SK-N-SH (cell line): ENCODE measurements at regions not wholly inside any gene's neighbourhood (a gene's known extent, or its start where the extent isn't known, plus 50 kb on each side); places are given as distances from the start of the nearest gene placed in this dataset.

Source experiments
- CTCF ChIA-PET: fragments of 300-600, 350-600 bp; formaldehyde crosslinking; extraction: SDS; loops from one replicate; lab custom pipeline; 2021; lab: Yijun Ruan, JAX
- POLR2A ChIA-PET: fragments of 350-600 bp; sonication (Branson Sonifier 250); formaldehyde crosslinking; extraction: SDS; loops from one replicate; lab custom pipeline; 2020; ENCODE audit warnings: antibody characterized with exemption, inconsistent platforms; lab: Yijun Ruan, JAX
- DNase-seq: peaks from one replicate; pipeline ENCODE4 v3.0.0; 2012
- H2AFZ ChIP-seq: fragments of 200-600 bp; sonication (generic); 2 replicates; pipeline ENCODE4 v1.8.1; 2016; ENCODE audit warnings: antibody characterized with exemption, mild to moderate bottlenecking, low read depth
- H3F3A ChIP-seq: fragments of 200-600 bp; sonication (generic); replicated peaks from 2 replicates; pipeline ENCODE3; 2016; ENCODE audit warnings: antibody characterized with exemption, mild to moderate bottlenecking; ENCODE audit not compliant: insufficient read depth
- H3K27ac ChIP-seq, 2 experiments: fragments of 200-500 bp in 1 of 2; fragments of 200-600 bp in 1 of 2; sonication (Bioruptor generic) in 1 of 2; sonication (generic), shearing (Covaris generic) in 1 of 2; 2 replicates each; pipeline versions ENCODE4 v1.5.1 to v1.6.1; 2014 to 2016; ENCODE audit warnings: low read depth in 2 of 2, inconsistent platforms in 1 of 2, low read length in 1 of 2, mild to moderate bottlenecking in 1 of 2, mixed read lengths in 1 of 2
- H3K27me3 ChIP-seq: fragments of 200-600 bp; sonication (generic), shearing (Covaris generic); 2 replicates; pipeline ENCODE4 v1.6.1; 2016; ENCODE audit warnings: mixed run types; ENCODE audit not compliant: insufficient read depth
- H3K36me3 ChIP-seq, 2 experiments: fragments of 200-500 bp in 1 of 2; fragments of 200-600 bp in 1 of 2; sonication (Bioruptor generic) in 1 of 2; sonication (generic) in 1 of 2; replicated peaks in 1 of 2; 2 replicates each; pipeline versions ENCODE3 to v1.5.1; 2014 to 2016; ENCODE audit warnings: low read length in 1 of 2, mild to moderate bottlenecking in 1 of 2; ENCODE audit not compliant: insufficient read depth in 2 of 2, control insufficient read depth in 1 of 2
- H3K4me1 ChIP-seq, 2 experiments: fragments of 200-500 bp in 1 of 2; fragments of 200-600 bp in 1 of 2; sonication (Bioruptor generic) in 1 of 2; sonication (generic), shearing (Covaris generic) in 1 of 2; 2 replicates each; pipeline versions ENCODE4 v1.5.1 to v1.6.1; 2014 to 2016; ENCODE audit warnings: low read depth in 1 of 2, low read length in 1 of 2, mixed run types in 1 of 2; ENCODE audit not compliant: insufficient read depth in 2 of 2, control insufficient read depth in 1 of 2
- H3K4me2 ChIP-seq: fragments of 200-600 bp; sonication (generic), shearing (Covaris generic); 2 replicates; pipeline ENCODE4 v1.6.1; 2017; ENCODE audit warnings: mixed run types
- H3K4me3 ChIP-seq, 2 experiments: fragments of 200-500 bp in 1 of 2; fragments of 200-600 bp in 1 of 2; sonication (Bioruptor generic) in 1 of 2; sonication (generic), shearing (Covaris generic) in 1 of 2; 2 replicates each; pipeline versions ENCODE4 v1.5.1 to v1.8.1; 2014 to 2016; ENCODE audit warnings: low read depth in 2 of 2, inconsistent platforms in 1 of 2, low read length in 1 of 2, mild to moderate bottlenecking in 1 of 2, mixed read lengths in 1 of 2, moderate library complexity in 1 of 2
- H3K79me2 ChIP-seq: fragments of 200-600 bp; sonication (generic); 2 replicates; pipeline ENCODE4 v1.8.1; 2017; ENCODE audit warnings: mild to moderate bottlenecking; ENCODE audit not compliant: insufficient read depth
- H3K9ac ChIP-seq: fragments of 200-600 bp; sonication (generic); 2 replicates; pipeline ENCODE4 v1.6.1; 2017; ENCODE audit warnings: mixed run types
- H3K9me2 ChIP-seq: fragments of 200-600 bp; sonication (generic); 2 replicates; pipeline ENCODE4 v1.6.1; 2017; ENCODE audit warnings: mixed run types
- H3K9me3 ChIP-seq: fragments of 200-600 bp; sonication (generic); 2 replicates; pipeline ENCODE4 v1.6.1; 2017; ENCODE audit warnings: mixed run types, mild to moderate bottlenecking, moderate library complexity
- H4K20me1 ChIP-seq: fragments of 200-600 bp; sonication (generic); 2 replicates; pipeline ENCODE4 v1.6.1; 2017; ENCODE audit warnings: mild to moderate bottlenecking, mixed run types; ENCODE audit not compliant: insufficient read depth
- ELF1 ChIP-seq: IDR thresholded peaks from 2 replicates; pipeline ENCODE4 v1.4.0; 2012
- EP300 ChIP-seq, 2 experiments: IDR thresholded peaks; 2 replicates each; pipeline versions ENCODE4 v1.4.0 to v1.6.1; 2012; ENCODE audit warnings: borderline replicate concordance in 1 of 2, low read depth in 1 of 2, low read length in 1 of 2
- GABPA ChIP-seq: IDR thresholded peaks from 2 replicates; pipeline ENCODE4 v1.4.0; 2012; ENCODE audit warnings: low read depth, mild to moderate bottlenecking
- GATA2 ChIP-seq: sonication (generic); formaldehyde crosslinking; IDR thresholded peaks from 2 replicates; pipeline ENCODE4 v1.5.0; 2020; ENCODE audit warnings: mild to moderate bottlenecking, missing genetic modification reagents
- IRF3 ChIP-seq: fragments of 150-350 bp; IDR thresholded peaks from 2 replicates; pipeline ENCODE4 v1.6.1; 2016; ENCODE audit warnings: mild to moderate bottlenecking, low read depth, low read length
- MAX ChIP-seq: IDR thresholded peaks from 2 replicates; pipeline ENCODE4 v1.4.0; 2012; ENCODE audit warnings: low read depth
- MEF2A ChIP-seq: IDR thresholded peaks from 2 replicates; pipeline ENCODE4 v1.4.0; 2012; ENCODE audit warnings: low read depth, borderline replicate concordance
- MXI1 ChIP-seq: IDR thresholded peaks from 2 replicates; pipeline ENCODE4 v1.6.1; 2012; ENCODE audit warnings: mild to moderate bottlenecking, low read depth, low read length, improper control_type of control experiment
- NFIC ChIP-seq: IDR thresholded peaks from 2 replicates; pipeline ENCODE4 v1.4.0; 2012; ENCODE audit warnings: borderline replicate concordance
- PBX3 ChIP-seq: IDR thresholded peaks from 2 replicates; pipeline ENCODE4; 2012
- REST ChIP-seq: IDR thresholded peaks from 2 replicates; pipeline ENCODE4 v1.6.1; 2012; ENCODE audit warnings: mild to moderate bottlenecking, low read depth, low read length, moderate library complexity
- SIN3A ChIP-seq: IDR thresholded peaks from 2 replicates; pipeline ENCODE4 v1.6.1; 2012; ENCODE audit warnings: low read depth, mild to moderate bottlenecking, low read length, moderate library complexity, borderline replicate concordance
- SMC3 ChIP-seq: IDR thresholded peaks from 2 replicates; pipeline ENCODE4 v1.6.1; 2012; ENCODE audit warnings: low read depth, low read length, improper control_type of control experiment
- TAF1 ChIP-seq: IDR thresholded peaks from 2 replicates; pipeline ENCODE4 v1.6.1; 2012; ENCODE audit warnings: low read depth, mild to moderate bottlenecking, low read length, moderate library complexity, borderline replicate concordance
- TCF12 ChIP-seq: IDR thresholded peaks from 2 replicates; pipeline ENCODE4 v1.4.0; 2012
- USF2 ChIP-seq: fragments of 150-350 bp; IDR thresholded peaks from 2 replicates; pipeline ENCODE4 v1.6.1; 2017; ENCODE audit warnings: antibody characterized with exemption, low read length, low read depth, borderline replicate concordance
- WGBS: methylation state at CpG from one replicate; pipeline ENCODE4 v1.1.6; 2017; ENCODE audit warnings: low lambda C conversion rate; 5-methylcytosine and 5-hydroxymethylcytosine counted together

- no peak overlapping the region for H3K4me2 ChIP-seq
- no peak overlapping the region for H3K9ac ChIP-seq
- TF ChIP-seq PBX3 (no peak), SIN3A (no peak), MAX (no peak), GATA2 (CRISPR knock-in tag) (no peak), ELF1 (no peak), MEF2A (no peak), TCF12 (no peak), SMC3 (no peak), TAF1 (no peak), REST (no peak), USF2 (no peak), MXI1 (no peak), EP300 (IDR thresholded peaks at IDR 0.05; ENCODE audit: borderline replicate concordance in 1 of 2, low read depth in 1 of 2, low read length in 1 of 2) (no peak), NFIC (no peak), IRF3 (no peak), GABPA (no peak)
- WGBS, result 19% methylated on average over 11 of the region's 11 CpGs
- H3K27me3 ChIP-seq, result peaks cover 64% of the 10 kb centered on the region; the same call in 1 of the 2 replicates
- H3K79me2 ChIP-seq, result no peaks in the 10 kb centered on the region
- H3K9me3 ChIP-seq, result no peaks in the 10 kb centered on the region
- H3K9me2 ChIP-seq, result no peaks in the 10 kb centered on the region
- POLR2A ChIA-PET, result interaction anchor here (0.6 kb wide), 1 partner anchor 61 kb away, joined by 3 read pairs; no protein-coding TSS in a partner anchor
- no peak overlapping the region for H3K27ac ChIP-seq
- H3K36me3 ChIP-seq, result no peaks in the 10 kb centered on the region
- no peak overlapping the region for H3K4me3 ChIP-seq
- no peak for DNase-seq
- H4K20me1 ChIP-seq, result no peaks in the 10 kb centered on the region
- no peaks in the 10 kb centered on the region for H3F3A ChIP-seq
- peaks cover 0 to 5% of the 10 kb centered on the region in 2 experiments; a peak in 1 of 4 replicates for H3K4me1 ChIP-seq
- CTCF ChIA-PET, result interaction anchor here (0.6 to 1.5 kb wide), 3 partner anchors 9 to 82 kb away, joined by 3 to 8 read pairs (median 3); no protein-coding TSS in a partner anchor
- H2AFZ ChIP-seq, result no peak overlapping the region
Measured at GRCh38 chr7:155878250-155878649, 66.0 kb upstream of the SHH start.
